ENCODE measurements at regions not wholly inside any gene's neighbourhood (a gene's known extent, or its start where the extent isn't known, plus 50 kb on each side); places are given as distances from the start of the nearest gene placed in this dataset.

GRCh38 chr10:9081253-9081652 lies 1026.8 kb downstream of the GATA3 start:
- no peak for TF ChIP-seq EZH2 (IDR thresholded peaks at IDR 0.05)
- TF ChIP-seq RAD21 (IDR thresholded peaks at IDR 0.05; ENCODE audit: low read depth): no peak

All from HCT116 (cell line).